Muscle of back (tissue), 3 donors: ENCODE measurements at regions not wholly inside any gene's neighbourhood (a gene's known extent, or its start where the extent isn't known, plus 50 kb on each side); places are given as distances from the start of the nearest gene placed in this dataset.

Experiments
- DNase-seq, 3 donors: peaks; one replicate each; pipeline versions ENCODE4 v3.0.0 to v3.0.0-alpha.2; 2013

DNA sequence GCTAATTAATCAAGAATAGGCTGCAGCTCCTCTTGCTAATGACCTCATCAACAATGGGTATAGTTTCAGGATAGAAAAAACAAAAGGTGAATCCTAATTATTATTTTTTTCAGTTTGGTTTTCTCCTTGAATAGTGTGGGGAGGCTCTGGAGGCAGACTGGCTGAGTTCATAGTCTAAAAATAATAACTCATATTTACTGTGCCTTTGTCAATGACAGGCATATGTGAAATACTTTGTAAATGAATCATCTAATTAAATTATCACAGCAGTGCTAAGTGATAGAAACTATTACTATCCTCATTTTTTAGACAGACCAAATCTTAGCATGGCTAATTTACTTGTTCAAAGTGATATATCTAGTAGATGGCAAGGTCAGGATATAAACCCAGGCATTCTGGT, 1261.0 kb upstream of the SLC10A2 start:
- no peak for DNase-seq

- DNase-seq: no peak
These were observed 1260.3 kb upstream of the SLC10A2 start for GRCh38 chr13:104326523-104326922.

GRCh38 chr13:104321756-104322155, 1255.5 kb upstream of the SLC10A2 start:
- DNase-seq: no peak

DNA sequence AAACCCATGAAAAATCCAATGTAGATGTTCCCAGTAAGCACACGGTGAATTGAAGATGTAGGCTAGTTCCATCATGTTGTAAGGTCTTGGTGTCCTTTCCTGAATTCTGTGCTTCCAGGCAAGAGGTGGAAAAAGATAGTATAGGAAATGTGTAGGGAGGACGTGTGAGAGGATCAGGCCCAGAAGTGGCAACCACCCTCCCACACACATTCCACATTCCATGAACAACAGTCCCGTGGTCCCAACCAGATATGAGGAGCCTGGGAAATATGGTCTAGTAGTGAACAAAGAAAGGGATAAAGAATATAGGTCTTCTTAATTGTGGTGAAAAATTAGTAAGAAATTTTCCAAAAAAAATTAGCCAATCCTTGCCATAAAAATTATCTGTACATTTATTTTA, 1254.2 kb upstream of the SLC10A2 start:
- DNase-seq: no peak

DNA sequence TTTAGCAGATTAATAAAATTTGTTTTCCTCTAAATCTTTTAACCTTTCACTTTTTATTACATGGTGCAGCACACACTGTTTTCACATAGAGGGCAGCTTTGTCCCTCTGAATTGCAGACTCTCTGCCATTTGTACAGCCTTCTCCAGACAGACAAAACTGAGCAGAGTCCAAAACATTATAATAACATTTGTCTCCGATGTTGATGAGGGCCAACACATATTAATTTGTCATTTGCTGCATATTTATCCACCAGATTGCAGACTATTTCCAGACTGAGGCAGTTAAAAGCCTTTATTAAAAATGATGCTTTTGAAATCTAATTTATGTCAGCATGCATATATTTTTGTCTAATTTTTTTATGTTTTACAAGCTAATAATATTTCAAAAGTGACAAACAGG, 1251.9 kb upstream of the SLC10A2 start:
- peak; percentile 28 to 67 (median 58) for DNase-seq

DNA sequence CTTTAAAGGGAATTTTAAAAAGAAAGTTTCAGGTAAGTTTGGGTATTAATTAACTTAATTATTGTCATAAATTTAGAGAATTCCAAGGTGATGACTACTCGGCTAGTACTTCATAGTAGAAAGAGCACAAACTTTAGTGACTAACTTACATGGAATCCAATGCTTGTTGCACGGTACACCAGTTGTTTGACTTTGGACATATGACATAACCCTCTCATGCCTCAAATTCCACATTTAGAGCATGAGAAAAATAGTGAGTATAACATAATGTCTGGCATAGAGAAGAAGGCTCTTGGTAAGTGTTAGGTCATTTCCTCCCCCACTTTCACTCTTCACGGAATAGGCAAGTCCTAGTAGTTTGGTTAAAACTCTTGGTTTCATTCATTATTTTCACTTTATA, 1249.4 kb upstream of the SLC10A2 start:
- DNase-seq: peak in 1 of 3 donors; percentile 77

GRCh38 chr13:104314926-104315535, 1248.8 kb upstream of the SLC10A2 start:
- DNase-seq: no peak

- DNase-seq: no peak
These were observed 1248.1 kb upstream of the SLC10A2 start for GRCh38 chr13:104314321-104314720.

DNA sequence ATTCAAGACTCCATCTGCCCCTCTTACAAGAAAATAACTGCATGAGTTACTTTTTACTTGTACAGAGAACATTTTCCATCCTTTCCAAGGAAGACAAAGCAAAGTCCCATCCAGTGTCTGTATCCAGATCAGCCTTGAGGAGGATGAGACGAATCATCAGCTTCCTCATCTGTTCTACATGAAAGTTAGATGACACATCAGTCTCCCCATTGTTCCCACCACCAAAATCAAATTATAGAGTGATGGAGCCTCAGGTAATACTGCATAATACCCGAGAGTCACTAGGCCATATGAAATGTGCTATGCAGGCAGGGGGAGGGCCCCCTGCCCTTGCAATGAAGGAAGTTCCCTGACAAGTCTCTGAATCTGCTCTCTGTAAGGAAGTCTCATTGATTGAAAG, 1244.6 kb upstream of the SLC10A2 start:
- no peak for DNase-seq

DNA sequence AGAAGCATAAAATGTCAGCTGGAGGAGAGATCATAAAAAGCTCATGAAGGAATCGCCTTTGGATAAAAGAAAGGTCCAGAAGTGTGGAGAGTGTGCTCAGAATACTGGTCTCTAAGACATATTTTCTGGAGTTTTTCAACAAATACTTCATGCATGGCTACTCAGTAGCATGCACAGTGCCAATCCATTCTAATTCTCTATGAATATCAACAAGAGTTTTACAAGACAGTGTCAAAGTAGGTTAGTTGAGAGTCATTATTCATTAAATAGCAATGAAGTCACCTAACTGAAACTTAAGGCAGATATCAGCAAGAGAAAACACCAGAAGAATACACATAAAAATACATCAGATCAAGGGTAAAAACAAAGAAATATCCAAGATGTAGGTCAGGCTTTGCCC, 1243.2 kb upstream of the SLC10A2 start:
- DNase-seq: no peak

GRCh38 chr13:104301171-104301975, 1235.2 kb upstream of the SLC10A2 start:
- peak; percentile 41 to 62 (median 52) for DNase-seq

- no peak for DNase-seq
These were observed 1230.9 kb upstream of the SLC10A2 start for GRCh38 chr13:104297075-104297474.

DNA sequence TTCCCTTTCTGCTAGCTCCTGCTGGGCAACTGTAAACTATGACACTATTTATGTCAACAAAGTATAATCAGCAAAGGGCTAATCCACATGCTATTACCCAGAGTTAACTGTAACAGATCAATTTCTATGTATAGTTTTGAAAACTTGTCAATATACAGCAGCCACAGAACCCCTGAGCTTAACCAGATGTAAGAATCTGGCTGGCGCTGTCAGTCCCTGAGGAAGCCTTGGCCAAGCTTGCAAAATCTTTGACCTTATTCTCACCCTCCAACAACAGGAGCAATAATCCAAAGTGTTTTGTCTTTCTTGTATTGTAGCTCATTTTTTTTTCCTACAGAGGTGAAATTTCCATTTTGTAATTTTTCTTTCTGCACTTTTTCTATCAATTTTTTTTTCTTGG, 1230.1 kb upstream of the SLC10A2 start:
- peak; percentile 41 to 72 (median 61) for DNase-seq

DNA sequence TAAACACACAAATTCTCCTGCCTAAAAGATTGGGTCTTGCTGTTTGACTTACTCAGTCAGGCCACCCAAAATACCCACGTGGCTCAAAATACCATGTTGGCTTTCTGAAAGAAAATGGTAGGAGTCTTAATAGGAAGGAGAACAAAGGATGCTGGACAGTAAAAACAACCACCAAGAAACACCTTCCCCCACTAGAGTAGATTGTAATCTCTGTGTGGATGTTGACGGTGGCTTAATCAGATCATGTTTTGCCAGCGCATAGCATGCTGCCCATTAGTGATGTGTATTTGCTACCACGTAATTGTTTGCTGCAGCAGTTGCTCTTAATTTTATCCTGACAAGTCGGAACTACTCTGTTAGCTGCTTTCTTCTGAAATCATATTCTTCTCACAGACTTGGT, 1229.3 kb upstream of the SLC10A2 start:
- DNase-seq: no peak

- no peak for DNase-seq
These were observed 1223.2 kb upstream of the SLC10A2 start for GRCh38 chr13:104289400-104289799.

DNA sequence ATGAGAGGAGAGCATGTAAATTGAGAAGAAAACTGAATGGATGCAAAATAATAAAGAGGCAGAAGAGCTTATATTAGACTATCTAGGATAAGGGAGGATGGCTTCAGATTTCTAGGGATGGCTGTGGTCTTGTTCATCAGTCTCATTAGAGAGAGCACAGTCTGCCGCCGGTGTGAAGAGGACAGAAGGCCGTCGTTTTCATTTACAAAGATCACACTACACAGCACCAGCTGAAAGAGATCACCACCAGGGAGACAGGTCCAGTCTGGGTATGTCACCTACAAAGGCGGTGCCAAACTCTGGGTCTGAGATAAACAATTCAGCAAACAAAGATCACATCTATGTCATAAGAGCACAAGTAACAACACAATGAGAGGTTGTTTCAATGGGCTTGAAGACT, 1222.3 kb upstream of the SLC10A2 start:
- no peak for DNase-seq

DNA sequence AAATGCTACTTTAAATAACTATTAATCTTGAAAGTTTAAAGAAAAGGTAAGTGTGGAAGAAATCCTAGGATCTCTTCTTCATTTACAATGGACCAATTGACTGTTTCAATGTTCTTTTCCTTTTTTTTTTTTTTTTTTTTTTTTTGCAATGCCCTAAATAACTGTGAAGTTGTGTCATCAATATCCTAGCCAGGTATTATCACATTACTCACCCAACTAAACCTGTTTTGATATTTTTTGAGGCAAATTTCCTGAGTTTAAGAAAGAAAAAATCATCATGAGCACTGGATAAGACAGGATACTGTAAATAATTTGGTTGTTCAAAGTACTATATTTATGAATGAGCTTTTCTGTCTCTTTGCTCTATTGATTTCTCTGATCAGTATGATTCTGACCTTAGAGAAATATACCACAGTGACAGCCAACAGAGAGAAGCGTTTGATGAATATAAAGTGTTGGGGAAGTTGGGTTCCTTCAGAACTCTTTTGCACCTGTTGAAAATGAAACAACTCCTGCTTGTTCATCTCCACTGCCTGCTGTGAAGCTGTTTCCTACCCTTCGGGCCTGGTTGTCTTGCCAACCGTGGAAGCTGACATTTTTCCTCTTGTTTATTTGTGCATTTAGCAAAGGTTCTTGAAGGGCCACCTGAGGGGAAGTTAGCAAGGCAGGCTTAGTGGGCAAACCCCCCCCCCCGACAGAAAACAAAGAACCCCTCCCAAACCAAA, 1220.5 kb upstream of the SLC10A2 start:
- DNase-seq: no peak

DNA sequence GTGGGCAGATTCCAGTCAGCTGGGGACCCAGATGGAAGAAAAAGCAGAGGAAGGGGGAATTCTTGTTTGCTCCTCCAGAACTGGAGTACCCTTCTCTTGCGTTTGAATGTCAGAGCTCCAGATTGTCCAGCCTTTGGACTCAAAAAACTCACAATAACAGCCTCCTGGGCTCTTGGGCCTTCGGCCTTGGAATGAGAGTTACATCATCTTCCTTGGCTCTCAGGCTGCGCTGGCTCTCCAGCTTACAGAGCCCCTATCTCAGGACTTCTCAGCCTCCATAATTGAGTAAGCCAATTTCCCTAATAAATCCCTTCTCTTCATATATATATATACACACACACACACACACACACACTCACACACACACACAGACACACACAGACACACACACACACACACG, 1215.7 kb upstream of the SLC10A2 start:
- DNase-seq: peak in 1 of 3 donors; percentile 15

DNA sequence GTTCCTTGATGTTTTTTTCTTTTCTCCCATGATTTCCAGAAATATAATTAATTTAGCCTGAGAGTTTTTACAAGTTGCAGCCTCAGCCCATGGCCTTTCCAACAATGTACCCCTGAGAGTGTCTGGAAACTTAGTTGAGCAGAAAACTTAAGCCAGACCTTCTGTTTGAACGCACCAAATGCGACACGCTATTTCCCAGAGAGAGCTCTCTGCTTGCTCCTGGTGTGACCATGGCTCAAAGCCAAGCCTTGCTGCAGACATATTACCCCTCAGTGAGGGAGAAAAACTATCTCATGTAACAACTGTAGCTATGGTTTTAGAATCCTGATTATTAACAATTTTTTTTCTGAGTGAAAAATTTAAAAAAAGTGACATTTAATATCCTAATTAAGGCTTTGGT, 1204.5 kb upstream of the SLC10A2 start:
- peak in 2 of 3 donors; percentile 9 to 22 for DNase-seq

DNA sequence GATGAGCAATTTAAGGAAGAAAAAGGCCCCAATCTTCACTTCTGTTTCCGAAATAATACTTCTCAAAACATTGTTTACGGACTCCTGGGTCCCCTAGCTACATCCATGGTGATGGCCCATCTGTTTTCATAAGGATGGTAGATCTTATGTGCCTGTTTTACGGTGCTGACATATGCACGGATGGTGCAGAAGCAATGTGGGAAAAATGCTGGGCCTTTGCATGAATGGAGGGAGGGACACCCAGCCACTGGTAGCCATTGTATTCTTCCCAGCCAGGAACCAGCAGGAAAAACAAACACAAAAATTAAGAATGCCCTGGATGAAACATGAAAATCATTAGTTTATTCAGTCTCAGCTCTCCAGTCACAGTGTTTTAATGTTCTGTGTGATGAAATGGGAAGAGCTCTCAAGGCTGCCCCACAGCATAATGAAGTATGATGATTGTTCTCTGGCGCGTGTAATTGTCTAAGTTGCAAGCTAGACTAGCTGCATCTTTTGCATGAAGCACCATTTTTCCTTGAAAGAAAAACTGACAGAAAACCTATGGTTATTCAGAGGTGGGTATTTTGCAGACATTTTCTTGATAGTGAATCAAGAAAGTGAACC, 1201.1 kb upstream of the SLC10A2 start:
- DNase-seq: no peak

DNA sequence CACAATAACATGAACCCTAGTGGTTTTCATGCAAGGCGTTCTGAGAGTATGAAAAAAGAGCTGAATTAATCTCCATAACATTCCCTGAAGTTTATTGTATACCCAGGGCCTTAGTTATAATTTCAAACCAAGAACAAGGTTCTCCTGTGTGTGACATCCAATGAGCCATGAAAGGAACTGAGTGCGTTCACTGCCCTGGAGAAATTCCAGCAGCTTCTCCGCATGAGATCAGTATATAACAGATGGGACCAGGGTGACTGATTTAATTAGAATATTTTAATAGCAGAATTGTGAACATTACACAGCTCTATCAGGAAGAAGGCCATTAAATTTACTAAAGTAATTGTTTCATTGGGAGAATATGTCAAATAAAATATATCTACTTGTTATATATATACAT, 1190.5 kb upstream of the SLC10A2 start:
- peak in 1 of 3 donors; percentile 20 for DNase-seq

- DNase-seq: peak in 1 of 3 donors; percentile 7
These were observed 1187.0 kb upstream of the SLC10A2 start for GRCh38 chr13:104253063-104253680.
